Aorta (tissue), 5 donors: ENCODE measurements at regions not wholly inside any gene's neighbourhood (a gene's known extent, or its start where the extent isn't known, plus 50 kb on each side); places are given as distances from the start of the nearest gene placed in this dataset.

ENCODE experiments used
- ATAC-seq: fragments of 200-7000 bp; cut with Tn5 transposase; one replicate; pipeline ENCODE4 v1.9.1; 2022; ENCODE audit warnings: moderate library complexity; ENCODE audit not compliant: low FRiP score
- DNase-seq, 2 donors: peaks; one replicate each; pipeline ENCODE4 v3.0.0-alpha.2; 2020
- H3K27ac ChIP-seq, 2 donors: one replicate each; pipeline ENCODE4 v1.5.1; 2013; ENCODE audit warnings: low read length in 2 of 2, mild to moderate bottlenecking in 2 of 2, moderate library complexity in 2 of 2, control low read depth in 1 of 2, inconsistent platforms in 1 of 2, low read depth in 1 of 2
- H3K27me3 ChIP-seq, 2 donors: one replicate each; pipeline ENCODE4 v1.6.1; 2013; ENCODE audit warnings: control low read depth in 1 of 2, low read length in 1 of 2, mild to moderate bottlenecking in 1 of 2, moderate library complexity in 1 of 2; ENCODE audit not compliant: insufficient read depth in 2 of 2, control insufficient read depth in 1 of 2
- H3K36me3 ChIP-seq, 2 donors: one replicate each; pipeline ENCODE4 v1.6.1; 2013; ENCODE audit warnings: control low read depth in 1 of 2, low read length in 1 of 2, mild to moderate bottlenecking in 1 of 2; ENCODE audit not compliant: insufficient read depth in 2 of 2, control insufficient read depth in 1 of 2
- H3K4me1 ChIP-seq, 2 donors: one replicate each; pipeline ENCODE4 v1.6.1; 2013; ENCODE audit warnings: low read length in 2 of 2, control low read depth in 1 of 2, mild to moderate bottlenecking in 1 of 2, moderate library complexity in 1 of 2; ENCODE audit not compliant: insufficient read depth in 2 of 2, control insufficient read depth in 1 of 2
- H3K4me3 ChIP-seq, 2 donors: one replicate each; pipeline ENCODE4 v1.5.1; 2013; ENCODE audit warnings: low read length in 2 of 2, control low read depth in 1 of 2, mild to moderate bottlenecking in 1 of 2
- H3K9me3 ChIP-seq: one replicate; pipeline ENCODE4 v1.6.1; 2013; ENCODE audit warnings: mild to moderate bottlenecking, low read length; ENCODE audit not compliant: control insufficient read depth
- WGBS, 2 donors: extraction: QIAGEN DNeasy Blood & Tissue Kit; methylation state at CpG; one replicate each; pipeline ENCODE4 v1.1.7; 2013; 5-methylcytosine and 5-hydroxymethylcytosine counted together
- intact Hi-C, 2 donors: fragments of 100-400 bp; cut with DNase I; formaldehyde crosslinking; loops; one replicate each; pipeline versions ENCODE4 v1.14.2 to v1.15.0; 2022
- donor health status: healthy with polysubstance abuse.
- donor health status: Bipolar disorder and iron deficiency.
- donor health status: DM: no; HTN: no; CAD: no.
- donor health status: DM: no; HTN: no; CAD: no.
- donor health status: DM: yes; HTN: yes; CAD: no.

GRCh38 chr12:19639781-19640415 lies 200.6 kb downstream of the AEBP2 start:
- intact Hi-C loops, result loop anchor here (5.0 to 10.0 kb wide), 6 partner anchors 133 to 455 kb away; partner anchors contain the start of gene AEBP2 (in 1 of the 2)
- DNase-seq (no peak), ATAC-seq (no peak)
- H3K27ac ChIP-seq, result no peak overlapping the region
- H3K4me1 ChIP-seq, result peaks cover 0 to 2% of the 10 kb centered on the region in 2 donors
- no peaks in the 10 kb centered on the region for H3K27me3 ChIP-seq
- no peaks in the 10 kb centered on the region for H3K36me3 ChIP-seq
- H3K4me3 ChIP-seq, result no peak overlapping the region
- H3K9me3 ChIP-seq, result no peaks in the 10 kb centered on the region
- WGBS, 2 donors, result 72 to 76% methylated on average over 5 of the region's 5 CpGs

- Histone ChIP-seq H3K36me3 (no peaks in the 10 kb centered on the region), H3K27me3 (no peaks in the 10 kb centered on the region), H3K27ac (no peak overlapping the region), H3K4me3 (no peak overlapping the region), H3K9me3 (no peaks in the 10 kb centered on the region), H3K4me1 (peaks cover 0 to 2% of the 10 kb centered on the region in 2 donors)
- DNase-seq (no peak), ATAC-seq (no peak)
- WGBS, 2 donors, result 63 to 71% methylated on average over 5 of the region's 5 CpGs
- intact Hi-C loops, result loop anchor here (5.0 to 10.0 kb wide), 6 partner anchors 134 to 457 kb away; partner anchors contain the start of gene AEBP2 (in 1 of the 2)
Measured at GRCh38 chr12:19641235-19642080, 202.2 kb downstream of the AEBP2 start.

- no peak for ATAC-seq
- no peaks in the 10 kb centered on the region for H3K27me3 ChIP-seq
- H3K4me3 ChIP-seq, result no peak overlapping the region
- H3K9me3 ChIP-seq, result no peaks in the 10 kb centered on the region
- 91 to 95% methylated on average over 4 of the region's 4 CpGs for WGBS, 2 donors
- H3K4me1 ChIP-seq, result peaks cover 0 to 2% of the 10 kb centered on the region in 2 donors
- no peak overlapping the region for H3K27ac ChIP-seq
- H3K36me3 ChIP-seq, result no peaks in the 10 kb centered on the region
- no peak for DNase-seq
- intact Hi-C loops, result loop anchor here (5.0 to 10.0 kb wide), 6 partner anchors 135 to 458 kb away; partner anchors contain the start of gene AEBP2 (in 1 of the 2)
Measured at GRCh38 chr12:19642345-19642744, 203.1 kb downstream of the AEBP2 start.

- Histone ChIP-seq H3K4me1 (peaks cover 0 to 2% of the 10 kb centered on the region in 2 donors), H3K36me3 (no peaks in the 10 kb centered on the region), H3K27me3 (no peaks in the 10 kb centered on the region), H3K9me3 (no peaks in the 10 kb centered on the region), H3K4me3 (no peak overlapping the region), H3K27ac (no peak overlapping the region)
- ATAC-seq, result no peak
- DNase-seq, result no peak
- WGBS, 2 donors, result 7 to 12% methylated on average over 5 of the region's 5 CpGs
- intact Hi-C loops, result loop anchor here (5.0 to 10.0 kb wide), 6 partner anchors 136 to 459 kb away; partner anchors contain the start of gene AEBP2 (in 1 of the 2)
Measured at GRCh38 chr12:19643635-19644034, 204.3 kb downstream of the AEBP2 start.

- intact Hi-C loops, result loop anchor here (5.0 to 10.0 kb wide), 6 partner anchors 137 to 460 kb away; partner anchors contain the start of gene AEBP2 (in 1 of the 2)
- Histone ChIP-seq H3K27me3 (no peaks in the 10 kb centered on the region), H3K36me3 (no peaks in the 10 kb centered on the region), H3K9me3 (no peaks in the 10 kb centered on the region), H3K4me1 (peaks cover 0 to 2% of the 10 kb centered on the region in 2 donors), H3K4me3 (no peak overlapping the region), H3K27ac (no peak overlapping the region)
- 71 to 88% methylated on average over 3 of the region's 3 CpGs for WGBS, 2 donors
- ATAC-seq (no peak), DNase-seq (no peak)
Measured at GRCh38 chr12:19644571-19644970, 205.3 kb downstream of the AEBP2 start.

GRCh38 chr12:19645823-19646222 lies 206.5 kb downstream of the AEBP2 start:
- H3K36me3 ChIP-seq, result no peaks in the 10 kb centered on the region
- intact Hi-C loops, result loop anchor here (10.0 kb wide), 4 partner anchors 201 to 461 kb away; partner anchors contain the start of gene AEBP2 (in 1 of the 2)

GRCh38 chr12:19646599-19646998 lies 207.3 kb downstream of the AEBP2 start:
- ATAC-seq (no peak), DNase-seq (no peak)
- intact Hi-C loops, result loop anchor here (10.0 kb wide), 4 partner anchors 202 to 462 kb away; partner anchors contain the start of gene AEBP2 (in 1 of the 2)
- no peaks in the 10 kb centered on the region for H3K36me3 ChIP-seq
- H3K27ac ChIP-seq, result no peak overlapping the region
- H3K4me3 ChIP-seq, result no peak overlapping the region
- no peaks in the 10 kb centered on the region for H3K9me3 ChIP-seq
- H3K4me1 ChIP-seq, result peaks cover 0 to 2% of the 10 kb centered on the region in 2 donors
- WGBS, 2 donors, result 89 to 93% methylated on average over 1 of the region's 1 CpG
- H3K27me3 ChIP-seq, result no peaks in the 10 kb centered on the region

More at GRCh38 chr12:19645823-19646222, 206.5 kb downstream of the AEBP2 start:
- ATAC-seq (no peak), DNase-seq (no peak)
- H3K9me3 ChIP-seq, result no peaks in the 10 kb centered on the region
- no peak overlapping the region for H3K4me3 ChIP-seq
- no peaks in the 10 kb centered on the region for H3K27me3 ChIP-seq
- no peak overlapping the region for H3K27ac ChIP-seq
- H3K4me1 ChIP-seq, result peaks cover 0 to 2% of the 10 kb centered on the region in 2 donors

- ATAC-seq, result no peak
Measured at GRCh38 chr12:19647806-19648556, 208.7 kb downstream of the AEBP2 start.

More at GRCh38 chr12:19647806-19648556, 208.7 kb downstream of the AEBP2 start:
- Histone ChIP-seq H3K36me3 (no peaks in the 10 kb centered on the region), H3K27me3 (no peaks in the 10 kb centered on the region), H3K4me3 (no peak overlapping the region), H3K4me1 (no peaks in the 10 kb centered on the region), H3K9me3 (no peaks in the 10 kb centered on the region), H3K27ac (no peak overlapping the region)
- intact Hi-C loops, result loop anchor here (10.0 kb wide), 4 partner anchors 203 to 463 kb away; partner anchors contain the start of gene AEBP2 (in 1 of the 2)
- no peak for DNase-seq
- WGBS, 2 donors, result 28 to 36% methylated on average over 8 of the region's 8 CpGs
